ENCODE measurements at regions not wholly inside any gene's neighbourhood (a gene's known extent, or its start where the extent isn't known, plus 50 kb on each side); places are given as distances from the start of the nearest gene placed in this dataset.

- H2AFZ ChIP-seq (replicated peaks; ENCODE audit: low read length, poor library complexity): no peak overlapping the region
- no peak overlapping the region for H3K14ac ChIP-seq (replicated peaks; ENCODE audit: low read depth, low read length)
- TF ChIP-seq MAFK (IDR thresholded peaks at IDR 0.05; ENCODE audit: low read depth, low read length): no peak
- dilution Hi-C loops (cut with HindIII; ENCODE audit: low sequenced_read_pairs, unreplicated experiment): no loop called here
- no peak overlapping the region for H3K4me2 ChIP-seq (ENCODE audit: low read depth, low read length)
- no peak overlapping the region for H3K56ac ChIP-seq (ENCODE audit: extremely low read depth, insufficient read depth, low read length)
- BruUV-seq (replicated peaks): no TSS peak
- H3K4me1 ChIP-seq (ENCODE audit: control insufficient read depth, insufficient read depth, low read length): no peaks in the 10 kb centered on the region
- WGBS, 2 experiments (ENCODE audit: extremely low coverage in 2 of 2, insufficient read length in 1 of 2): no CpG with 5 or more reads among the region's 9 CpGs
- H3K9me1 ChIP-seq (ENCODE audit: insufficient read depth, low read length): no peaks in the 10 kb centered on the region
- no peak overlapping the region for H3K23ac ChIP-seq (ENCODE audit: low read depth, low read length)
- H3K79me1 ChIP-seq (ENCODE audit: low read depth in 1 of 2, low read length in 2 of 2): no peaks in the 10 kb centered on the region
- no peak overlapping the region for H2BK15ac ChIP-seq (ENCODE audit: low read depth, low read length)
- no peaks in the 10 kb centered on the region for H4K20me1 ChIP-seq (ENCODE audit: insufficient read depth, low read length)
- no peak overlapping the region for H4K8ac ChIP-seq (ENCODE audit: low read depth in 2 of 2, low read length in 2 of 2)
- H3K27me3 ChIP-seq (ENCODE audit: control insufficient read depth, insufficient read depth, low read length): no peaks in the 10 kb centered on the region
- H3K4me3 ChIP-seq (ENCODE audit: insufficient read depth, low read depth, low read length): no peak overlapping the region
- H3K27ac ChIP-seq (ENCODE audit: insufficient read depth, low read length): no peak overlapping the region
- no peaks in the 10 kb centered on the region for H3K36me3 ChIP-seq (ENCODE audit: control insufficient read depth, insufficient read depth, low read length)
- no peak overlapping the region for H3K18ac ChIP-seq (ENCODE audit: low read depth, low read length)
- no peak overlapping the region for H4K5ac ChIP-seq (ENCODE audit: low read depth, low read length)
- no peak overlapping the region for H3K9ac ChIP-seq (ENCODE audit: low read depth, low read length)
- POLR2A ChIA-PET (ENCODE audit: unreplicated experiment): no interaction called here
- H3K4ac ChIP-seq (ENCODE audit: low read depth, low read length): no peak overlapping the region
- CTCF ChIA-PET: no interaction called here
- H2AK5ac ChIP-seq (ENCODE audit: low read depth, low read length): no peak overlapping the region
- peaks cover 4% of the 10 kb centered on the region for H3K9me3 ChIP-seq (ENCODE audit: control insufficient read depth, insufficient read depth, low read length)
- in situ Hi-C loops (cut with MboI; ENCODE audit: low sequenced_read_pairs): no loop called here
- no peak for ATAC-seq (ENCODE audit: low read depth)
- H4K91ac ChIP-seq (ENCODE audit: insufficient read depth, low read depth, low read length): no peak overlapping the region
- intact Hi-C loops (cut with micrococcal nuclease): no loop called here
- DNase-seq: no peak
- no peak overlapping the region for H2AK9ac ChIP-seq (replicated peaks; ENCODE audit: low read depth, low read length, poor library complexity)
- no peak overlapping the region for H2BK20ac ChIP-seq (ENCODE audit: low read depth, low read length)
- H2BK120ac ChIP-seq (ENCODE audit: low read depth, low read length): no peak overlapping the region
- no peak overlapping the region for H2BK5ac ChIP-seq (ENCODE audit: low read depth, low read length, poor library complexity, severe bottlenecking)
These were observed 164.0 kb upstream of the PPP1R26 start for GRCh38 chr9:135315572-135315971.

Measured in IMR-90 (cell line).